GM10847 (cell line): ENCODE measurements at regions not wholly inside any gene's neighbourhood (a gene's known extent, or its start where the extent isn't known, plus 50 kb on each side); places are given as distances from the start of the nearest gene placed in this dataset.

ENCODE experiments used
- POLR2A ChIP-seq: IDR thresholded peaks from 2 replicates; pipeline ENCODE4 v1.6.1; 2011; ENCODE audit not compliant: insufficient read length; ENCODE audit errors: extremely low read depth

DNA sequence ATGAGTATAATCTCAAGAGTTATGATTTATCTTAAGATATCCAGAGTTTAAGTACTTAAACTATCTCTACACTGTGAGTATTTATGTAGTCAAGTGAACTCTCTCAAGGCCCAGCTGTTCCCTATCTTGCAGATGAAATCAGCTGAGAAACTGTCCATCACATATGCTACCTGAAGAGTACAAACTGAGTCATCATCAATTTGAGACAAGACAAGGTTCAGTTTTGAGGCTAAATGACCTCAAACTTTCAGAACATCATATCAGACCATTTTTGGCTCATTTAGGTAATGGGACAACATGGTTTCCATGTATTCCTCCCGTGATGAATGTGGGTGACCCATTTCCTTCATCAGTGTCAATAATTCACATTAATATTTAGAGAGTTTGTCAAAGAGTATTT, 53.1 kb upstream of the AUTS2 start:
- no peak for TF ChIP-seq POLR2A
